RWPE1 (cell line): ENCODE measurements at regions not wholly inside any gene's neighbourhood (a gene's known extent, or its start where the extent isn't known, plus 50 kb on each side); places are given as distances from the start of the nearest gene placed in this dataset.

Experiments used
- CTCF ChIA-PET: fragments of 350-600 bp; sonication (Branson Sonifier 250); formaldehyde crosslinking; extraction: SDS; loops from one replicate; lab custom pipeline; 2021; lab: Yijun Ruan, JAX
- POLR2A ChIA-PET: fragments of 400-600 bp; formaldehyde crosslinking; extraction: SDS; loops from one replicate; lab custom pipeline; 2020; ENCODE audit warnings: antibody characterized with exemption; ENCODE audit not compliant: low non-redundant PET; lab: Yijun Ruan, JAX
- DNase-seq: peaks from one replicate; pipeline ENCODE4 v3.0.0; 2012; ENCODE audit warnings: low spot score
- H3K27ac ChIP-seq: fragments of 450-650 bp; 2 replicates; pipeline ENCODE4 v1.5.1; 2017
- CTCF ChIP-seq: fragments of 450-650 bp; conservative IDR thresholded peaks from 2 replicates; pipeline ENCODE4 v1.5.1; 2017; ENCODE audit warnings: low read depth, mild to moderate bottlenecking

GRCh38 chr1:106780066-106780465 lies 276.4 kb upstream of the PRMT6 start:
- no peak for DNase-seq
- H3K27ac ChIP-seq = no peak overlapping the region
- no peak for TF ChIP-seq CTCF
- CTCF ChIA-PET = no interaction called here
- POLR2A ChIA-PET = no interaction called here

DNA sequence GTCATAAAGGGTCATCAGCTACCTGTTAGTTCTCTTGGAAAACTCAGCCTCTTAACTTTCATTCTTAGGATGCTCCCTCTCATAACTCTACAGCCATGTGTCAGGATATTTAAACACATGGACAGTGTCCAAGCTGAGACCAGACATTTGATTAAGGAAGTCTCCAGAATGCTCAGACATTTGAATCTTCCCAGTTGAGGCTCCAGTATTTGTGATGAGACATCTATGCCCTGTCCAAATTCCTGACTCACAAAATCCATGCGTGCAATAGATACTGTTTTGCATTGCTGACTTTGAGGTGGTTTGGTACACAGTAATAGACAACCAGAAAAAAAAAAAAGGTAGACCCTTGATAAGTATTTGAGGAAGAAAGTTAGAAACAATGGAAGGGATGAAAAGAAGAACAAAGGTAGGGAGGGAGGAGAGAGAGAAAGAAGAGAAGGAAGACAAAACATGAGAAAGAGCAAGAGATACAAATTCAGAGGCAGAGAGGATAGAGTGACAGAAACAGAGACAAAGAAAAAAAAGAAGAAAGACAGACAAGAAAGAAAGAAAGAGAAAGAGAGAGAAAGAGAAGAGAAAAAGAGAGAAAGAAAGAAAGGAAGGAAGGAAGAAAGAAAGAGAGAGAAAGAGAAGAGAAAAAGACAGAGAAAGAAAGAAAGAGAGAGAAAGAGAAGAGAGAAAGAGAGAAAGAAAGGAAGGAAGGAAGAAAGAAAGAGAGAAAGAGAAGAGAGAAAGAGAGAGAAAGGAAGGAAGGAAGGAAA lies 275.5 kb upstream of the PRMT6 start:
- ChIA-PET CTCF (no interaction called here), POLR2A (no interaction called here)
- H3K27ac ChIP-seq = no peak overlapping the region
- no peak for TF ChIP-seq CTCF
- no peak for DNase-seq

GRCh38 chr1:106785176-106785575 lies 271.3 kb upstream of the PRMT6 start:
- ChIA-PET CTCF (no interaction called here), POLR2A (no interaction called here)
- no peak for TF ChIP-seq CTCF
- H3K27ac ChIP-seq = no peak overlapping the region
- no peak for DNase-seq

GRCh38 chr1:106787520-106787919 lies 269.0 kb upstream of the PRMT6 start:
- no peak for DNase-seq
- POLR2A ChIA-PET = no interaction called here
- H3K27ac ChIP-seq = no peak overlapping the region
- CTCF ChIA-PET = interaction anchor here (0.5 to 0.7 kb wide), 2 partner anchors 18 to 168 kb away, joined by 3 to 5 read pairs; no protein-coding TSS in a partner anchor
- TF ChIP-seq CTCF = no peak

GRCh38 chr1:106789686-106790085 lies 266.8 kb upstream of the PRMT6 start:
- H3K27ac ChIP-seq = no peak overlapping the region
- CTCF ChIA-PET = interaction anchor here (0.9 kb wide), 1 partner anchor 462 kb away, joined by 3 read pairs; no protein-coding TSS in a partner anchor
- POLR2A ChIA-PET = no interaction called here
- TF ChIP-seq CTCF = no peak
- DNase-seq = no peak

DNA sequence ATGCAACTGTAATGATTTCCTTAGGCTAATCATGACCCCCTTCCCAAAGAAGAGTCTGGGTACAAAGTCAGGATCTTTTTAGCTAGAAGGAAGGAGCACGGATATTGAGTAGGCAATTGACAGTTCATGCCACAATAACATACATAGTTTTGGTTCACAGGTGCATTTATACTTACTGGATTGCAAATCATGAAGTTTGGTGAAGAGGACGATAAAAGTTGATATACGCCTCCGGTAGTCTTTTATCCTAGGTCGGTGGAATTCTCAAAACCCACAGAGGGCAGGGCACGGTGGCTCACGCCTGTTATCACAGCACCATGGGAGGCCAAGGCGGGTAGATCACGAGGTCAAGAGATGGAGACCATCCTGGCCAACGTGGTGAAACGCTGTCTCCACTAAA lies 265.4 kb upstream of the PRMT6 start:
- ChIA-PET CTCF (no interaction called here), POLR2A (no interaction called here)
- no peak for TF ChIP-seq CTCF
- DNase-seq = no peak
- no peak overlapping the region for H3K27ac ChIP-seq
